Kidney (tissue), 13 donors: ENCODE measurements at regions not wholly inside any gene's neighbourhood (a gene's known extent, or its start where the extent isn't known, plus 50 kb on each side); places are given as distances from the start of the nearest gene placed in this dataset.
A peak's percentile ranks its signal among the peaks of the same experiment; 100 is the strongest.

Experiments used
- DNase-seq, 5 donors: peaks; one replicate each; pipeline ENCODE4 v3.0.0-alpha.2; 2013 to 2020
- FAIRE-seq: peaks from 2 replicates; lab custom pipeline; 2012; peaks lifted over from hg19 to GRCh38; lab: Jason Lieb, UNC
- H3K27ac ChIP-seq, 2 donors: one replicate each; pipeline ENCODE4 v1.7.0; 2013; ENCODE audit warnings: low read depth in 2 of 2, low read length in 2 of 2, inconsistent platforms in 1 of 2
- H3K27me3 ChIP-seq: one replicate; pipeline ENCODE4 v1.7.1; 2013; ENCODE audit warnings: low read length, inconsistent platforms; ENCODE audit not compliant: control insufficient read depth, insufficient read depth
- H3K36me3 ChIP-seq, 3 donors: one replicate each; pipeline versions ENCODE4 v1.7.0 to v1.7.1; 2013; ENCODE audit warnings: low read length in 3 of 3, control low read depth in 1 of 3, inconsistent platforms in 1 of 3; ENCODE audit not compliant: insufficient read depth in 3 of 3, control insufficient read depth in 2 of 3
- H3K4me1 ChIP-seq, 3 donors: one replicate each; pipeline versions ENCODE4 v1.7.0 to v1.7.1; 2013; ENCODE audit warnings: low read length in 3 of 3, inconsistent platforms in 1 of 3, low read depth in 1 of 3; ENCODE audit not compliant: control insufficient read depth in 2 of 3, insufficient read depth in 2 of 3
- H3K4me3 ChIP-seq, 3 donors: one replicate each; pipeline versions ENCODE4 v1.7.0 to v1.8.1; 2013; ENCODE audit warnings: low read length in 3 of 3, control low read depth in 1 of 3, inconsistent platforms in 1 of 3
- H3K9ac ChIP-seq, 3 donors: one replicate each; pipeline versions ENCODE4 v1.7.0 to v1.7.1; 2013; ENCODE audit warnings: low read length in 3 of 3, control low read depth in 1 of 3, inconsistent platforms in 1 of 3
- H3K9me3 ChIP-seq, 3 donors: one replicate each; pipeline versions ENCODE4 v1.7.0 to v1.7.1; 2013; ENCODE audit warnings: low read length in 3 of 3, control low read depth in 1 of 3, inconsistent platforms in 1 of 3; ENCODE audit not compliant: control insufficient read depth in 2 of 3, insufficient read depth in 1 of 3
- intact Hi-C: fragments of 100-400 bp; cut with DNase I; formaldehyde crosslinking; loops from one replicate; pipeline ENCODE4 v1.11.1; 2022
- TF ChIP-seq, protein P1 (sequence below): IDR thresholded peaks from 3 replicates; pipeline ENCODE4 v1.5.1; 2012; ENCODE audit warnings: mild to moderate bottlenecking, moderate library complexity, borderline replicate concordance; ENCODE audit not compliant: insufficient read depth; ENCODE audit errors: extremely low read depth
- donor health status: control.
- donor health status: control.
- donor health status: control.
- donor health status: control.
- donor health status: control.
- donor health status: DM: yes; HTN: yes; CAD: no.
- donor health status: Normal renal cell carcinoma (clear cell type).

DNA sequence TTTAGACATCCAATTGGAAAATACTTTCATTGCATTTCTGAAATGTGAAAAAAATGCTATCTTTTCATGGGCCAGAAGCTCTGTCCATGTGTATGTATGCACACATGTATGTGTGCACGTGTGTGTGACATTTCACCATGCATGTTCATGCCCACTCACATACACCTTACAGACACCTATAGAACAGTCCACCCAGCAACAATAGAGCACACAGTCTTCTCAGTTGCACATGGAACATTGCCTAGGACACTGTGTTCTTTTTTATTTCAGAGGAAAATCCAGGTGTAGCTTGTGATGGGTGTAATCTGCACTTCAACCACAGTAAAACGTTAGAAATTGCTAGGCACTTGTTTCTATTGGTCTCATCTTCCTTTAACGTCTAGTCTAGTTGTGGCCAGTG is 114.8 kb upstream of the RGPD4 start:
- peak overlapping the region in 1 of 3 donors; percentile 8 for H3K4me3 ChIP-seq
- H3K9me3 ChIP-seq: peaks cover 0 to 3% (median 0%) of the 10 kb centered on the region in 3 donors
- H3K9ac ChIP-seq: no peak overlapping the region
- H3K36me3 ChIP-seq: no peaks in the 10 kb centered on the region
- H3K27ac ChIP-seq: no peak overlapping the region
- DNase-seq (no peak), FAIRE-seq (no peak)
- H3K27me3 ChIP-seq: no peaks in the 10 kb centered on the region
- TF ChIP-seq, protein P1, sequence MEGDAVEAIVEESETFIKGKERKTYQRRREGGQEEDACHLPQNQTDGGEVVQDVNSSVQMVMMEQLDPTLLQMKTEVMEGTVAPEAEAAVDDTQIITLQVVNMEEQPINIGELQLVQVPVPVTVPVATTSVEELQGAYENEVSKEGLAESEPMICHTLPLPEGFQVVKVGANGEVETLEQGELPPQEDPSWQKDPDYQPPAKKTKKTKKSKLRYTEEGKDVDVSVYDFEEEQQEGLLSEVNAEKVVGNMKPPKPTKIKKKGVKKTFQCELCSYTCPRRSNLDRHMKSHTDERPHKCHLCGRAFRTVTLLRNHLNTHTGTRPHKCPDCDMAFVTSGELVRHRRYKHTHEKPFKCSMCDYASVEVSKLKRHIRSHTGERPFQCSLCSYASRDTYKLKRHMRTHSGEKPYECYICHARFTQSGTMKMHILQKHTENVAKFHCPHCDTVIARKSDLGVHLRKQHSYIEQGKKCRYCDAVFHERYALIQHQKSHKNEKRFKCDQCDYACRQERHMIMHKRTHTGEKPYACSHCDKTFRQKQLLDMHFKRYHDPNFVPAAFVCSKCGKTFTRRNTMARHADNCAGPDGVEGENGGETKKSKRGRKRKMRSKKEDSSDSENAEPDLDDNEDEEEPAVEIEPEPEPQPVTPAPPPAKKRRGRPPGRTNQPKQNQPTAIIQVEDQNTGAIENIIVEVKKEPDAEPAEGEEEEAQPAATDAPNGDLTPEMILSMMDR: no peak
- peaks cover 0 to 5% (median 2%) of the 10 kb centered on the region in 3 donors for H3K4me1 ChIP-seq
- intact Hi-C loops: no loop called here

DNA sequence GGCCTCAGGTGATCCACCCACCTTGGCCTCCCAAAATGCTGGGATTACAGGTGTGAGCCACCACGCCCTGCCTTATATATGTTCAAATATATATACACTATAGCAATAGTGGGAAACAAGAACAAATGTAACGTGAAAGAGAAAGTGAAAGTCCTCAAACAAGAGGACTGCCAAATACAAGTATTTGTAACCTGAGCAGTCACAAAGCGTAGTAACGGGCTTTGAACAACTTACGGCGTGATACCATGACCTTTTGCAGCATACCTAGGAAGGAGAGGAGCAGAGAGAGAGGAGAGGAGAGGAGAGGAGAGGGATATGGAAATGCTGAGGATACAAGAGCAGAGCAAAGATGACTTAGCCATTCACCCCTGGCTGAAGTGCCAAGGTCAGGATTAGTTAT is 113.8 kb upstream of the RGPD4 start:
- no peaks in the 10 kb centered on the region for H3K27me3 ChIP-seq
- H3K36me3 ChIP-seq: no peaks in the 10 kb centered on the region
- TF ChIP-seq, protein P1: no peak
- no peak overlapping the region for H3K9ac ChIP-seq
- peak in 2 of 5 donors; percentile 30 to 37 for DNase-seq
- peaks cover 0 to 3% (median 0%) of the 10 kb centered on the region in 3 donors for H3K9me3 ChIP-seq
- H3K4me1 ChIP-seq: peaks cover 0 to 5% (median 2%) of the 10 kb centered on the region in 3 donors
- H3K27ac ChIP-seq: no peak overlapping the region
- peak overlapping the region in 2 of 3 donors; percentile 45 to 73 for H3K4me3 ChIP-seq
- intact Hi-C loops: no loop called here
- FAIRE-seq: no peak

DNA sequence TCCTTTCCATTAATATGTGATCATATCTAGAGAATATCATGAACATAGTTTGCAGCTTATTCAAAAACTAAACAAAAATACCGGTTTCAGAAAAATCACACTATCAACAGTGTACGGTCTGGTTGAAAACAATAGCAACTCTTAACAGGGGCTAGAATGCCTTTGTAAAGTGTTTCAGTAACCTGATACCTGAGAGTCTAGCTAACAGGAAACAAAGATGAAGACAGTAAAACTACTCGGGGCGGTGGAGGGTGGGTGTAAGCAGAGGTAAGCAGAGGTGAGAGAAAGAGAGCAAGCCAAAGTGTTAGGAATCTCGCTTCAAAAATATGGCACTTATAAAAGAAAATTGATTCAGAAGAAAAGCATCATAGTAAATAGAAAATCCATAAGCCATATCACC is 109.0 kb upstream of the RGPD4 start:
- Histone ChIP-seq H3K27me3 (no peaks in the 10 kb centered on the region), H3K27ac (no peak overlapping the region), H3K9ac (no peak overlapping the region), H3K4me3 (no peak overlapping the region), H3K9me3 (no peaks in the 10 kb centered on the region), H3K4me1 (peaks cover 0 to 2% (median 0%) of the 10 kb centered on the region in 3 donors), H3K36me3 (no peaks in the 10 kb centered on the region)
- TF ChIP-seq, protein P1: no peak
- no peak for FAIRE-seq
- peak in 2 of 5 donors; percentile 45 to 54 for DNase-seq
- intact Hi-C loops: no loop called here

DNA sequence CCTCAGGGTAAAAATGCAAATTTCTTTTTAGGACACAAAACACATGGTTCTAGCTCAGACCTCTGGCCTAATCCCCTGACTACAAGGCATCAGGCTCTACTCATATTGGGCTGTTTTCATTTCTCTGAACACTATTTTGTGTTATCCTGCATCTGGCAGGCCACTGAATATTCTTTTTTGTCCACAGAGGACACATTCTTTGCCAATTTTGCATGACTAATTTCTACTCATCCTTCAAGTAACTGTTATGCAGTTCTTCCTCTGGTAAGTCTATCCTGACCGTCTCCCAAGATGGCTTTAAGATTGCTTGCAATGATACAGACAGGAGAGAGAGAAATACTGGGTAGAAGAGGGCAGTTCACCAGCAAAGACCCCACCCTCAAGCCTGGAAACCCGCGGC is 107.6 kb upstream of the RGPD4 start:
- Histone ChIP-seq H3K36me3 (no peaks in the 10 kb centered on the region), H3K9me3 (no peaks in the 10 kb centered on the region), H3K27ac (no peak overlapping the region), H3K4me1 (no peaks in the 10 kb centered on the region), H3K27me3 (no peaks in the 10 kb centered on the region), H3K9ac (no peak overlapping the region), H3K4me3 (no peak overlapping the region)
- FAIRE-seq: no peak
- intact Hi-C loops: no loop called here
- TF ChIP-seq, protein P1: no peak
- no peak for DNase-seq
